ENCODE measurements at regions not wholly inside any gene's neighbourhood (a gene's known extent, or its start where the extent isn't known, plus 50 kb on each side); places are given as distances from the start of the nearest gene placed in this dataset.

DNA sequence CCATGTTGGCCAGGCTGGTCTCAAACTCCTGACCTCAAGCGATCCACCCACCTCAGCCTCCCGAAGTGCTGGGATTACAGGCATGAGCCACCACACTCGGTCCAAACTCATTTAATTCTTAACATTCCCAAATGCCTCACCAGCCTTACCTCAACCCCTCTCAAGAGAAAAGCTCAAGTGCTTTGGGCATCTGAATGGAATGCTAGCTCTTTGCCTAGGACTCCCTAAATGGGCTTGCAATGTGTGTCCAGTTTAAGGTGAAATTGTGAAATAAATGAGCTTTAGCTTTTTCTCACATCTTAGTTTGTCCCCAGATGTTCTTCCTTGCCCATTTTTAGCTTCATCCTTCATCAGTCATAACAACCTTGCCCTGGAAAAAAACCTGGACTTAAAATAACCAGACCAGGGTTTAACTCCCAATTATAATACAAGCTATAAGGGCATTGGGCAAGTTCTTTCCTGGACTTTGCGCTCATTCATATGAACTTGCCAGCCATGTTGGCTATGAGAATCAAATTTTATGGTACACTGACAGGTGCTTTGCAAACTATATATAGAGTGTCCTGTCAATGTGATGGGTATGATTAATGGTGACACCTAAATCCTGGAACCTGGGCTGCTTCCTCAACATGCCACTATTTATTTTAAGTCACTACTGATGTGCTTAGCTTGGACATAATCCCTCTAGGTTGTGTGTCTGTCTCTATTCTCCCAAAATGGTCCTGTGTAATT is 95.1 kb upstream of the SERPINE2 start:
- H2BK15ac ChIP-seq (ENCODE audit: low read length), result no peak overlapping the region
- no peaks in the 10 kb centered on the region for H4K20me1 ChIP-seq (replicated peaks in 1 of 2; ENCODE audit: control insufficient read depth in 1 of 2, insufficient read depth in 2 of 2, low read length in 2 of 2)
- H3K9me3 ChIP-seq (ENCODE audit: insufficient read depth in 2 of 2, low read depth in 1 of 2, low read length in 1 of 2), result no peaks in the 10 kb centered on the region
- no peak overlapping the region for H2BK120ac ChIP-seq (replicated peaks; ENCODE audit: low read depth, low read length)
- H2BK20ac ChIP-seq (ENCODE audit: low read length), result no peak overlapping the region
- H3K9ac ChIP-seq (replicated peaks in 1 of 4; ENCODE audit: extremely low read depth in 1 of 4, low read depth in 3 of 4, low read length in 3 of 4), result no peak overlapping the region
- H3K4me3 ChIP-seq (ENCODE audit: extremely low read depth in 1 of 4, insufficient read depth in 2 of 4, low read depth in 3 of 4, low read length in 4 of 4), result no peak overlapping the region
- POLR2A ChIA-PET (ENCODE audit: partially characterized antibody), result no interaction called here
- no peaks in the 10 kb centered on the region for H3K23me2 ChIP-seq (ENCODE audit: low read depth, low read length)
- H2AK5ac ChIP-seq (ENCODE audit: low read depth, low read length), result no peak overlapping the region
- H4K5ac ChIP-seq (ENCODE audit: insufficient read length, low read depth, low read length), result no peak overlapping the region
- H4K91ac ChIP-seq (replicated peaks; ENCODE audit: insufficient read length, low read length), result no peak overlapping the region
- DNase-seq (ENCODE audit: low read depth in 1 of 2, low spot score in 2 of 2), result no peak
- H3K4me2 ChIP-seq (ENCODE audit: insufficient read depth in 1 of 2, low read depth in 2 of 2, low read length in 2 of 2), result no peak overlapping the region
- H2BK12ac ChIP-seq (ENCODE audit: low read depth, low read length), result no peak overlapping the region
- H3K79me2 ChIP-seq (ENCODE audit: control insufficient read depth in 1 of 2, insufficient read depth in 2 of 2, low read length in 2 of 2), result no peaks in the 10 kb centered on the region
- H3K4ac ChIP-seq (replicated peaks; ENCODE audit: insufficient read length, low read depth, low read length), result no peak overlapping the region
- H3K27ac ChIP-seq (ENCODE audit: low read depth, low read length), result no peak overlapping the region
- H3K56ac ChIP-seq (replicated peaks; ENCODE audit: insufficient read length, low read depth, low read length), result no peak overlapping the region
- WGBS, 2 experiments (ENCODE audit: extremely low coverage in 1 of 2, insufficient coverage in 1 of 2, insufficient read length in 1 of 2, insufficient replicate concordance in 2 of 2, low coverage in 1 of 2, low lambda C conversion rate in 2 of 2, missing lambda C conversion rate in 1 of 2), result 92% methylated on average over 4 of the region's 4 CpGs; no CpG with 5 or more reads in 1 of the 2 experiments
- H2AFZ ChIP-seq (ENCODE audit: low read length), result no peak overlapping the region
- H3K23ac ChIP-seq (ENCODE audit: insufficient read length), result no peak overlapping the region
- H4K8ac ChIP-seq (ENCODE audit: extremely low read depth, insufficient read depth, low read length), result no peak overlapping the region
- H3K4me1 ChIP-seq (replicated peaks in 1 of 4; ENCODE audit: control insufficient read depth in 3 of 4, insufficient read depth in 4 of 4, low read length in 3 of 4), result peaks cover 0 to 5% (median 0%) of the 10 kb centered on the region in 4 experiments; a peak in 1 of 7 replicates
- CTCF ChIA-PET (ENCODE audit: partially characterized antibody), result interaction anchor here (0.6 to 1.6 kb wide), 6 partner anchors 14 to 824 kb away, joined by 3 to 5 read pairs (median 3); no protein-coding TSS in a partner anchor
- no peak for FAIRE-seq
- no peak overlapping the region for H3K18ac ChIP-seq (ENCODE audit: extremely low read depth, low read length)
- no peaks in the 10 kb centered on the region for H3K27me3 ChIP-seq (replicated peaks in 1 of 4; ENCODE audit: control insufficient read depth in 3 of 4, extremely low read depth in 1 of 4, insufficient read depth in 3 of 4, low read length in 3 of 4)
- no peaks in the 10 kb centered on the region for H3K36me3 ChIP-seq (ENCODE audit: control insufficient read depth in 2 of 4, insufficient read depth in 4 of 4, low read length in 3 of 4)
- no peak overlapping the region for H3K14ac ChIP-seq (ENCODE audit: insufficient read length)
- H3K79me1 ChIP-seq (ENCODE audit: low read depth, low read length), result no peaks in the 10 kb centered on the region
- H2BK5ac ChIP-seq (ENCODE audit: low read depth, low read length), result no peak overlapping the region
- TF ChIP-seq GTF2F1 (IDR thresholded peaks at IDR 0.05; ENCODE audit: borderline replicate concordance, low read depth, low read length) (no peak), SIN3A (conservative IDR thresholded peaks at IDR 0.05 in 1 of 2, IDR thresholded peaks at IDR 0.05 in 1 of 2; ENCODE audit: low read depth in 1 of 2, low read length in 2 of 2) (no peak), MAFK (IDR thresholded peaks at IDR 0.05; ENCODE audit: low read depth, low read length) (no peak), KDM4A (IDR thresholded peaks at IDR 0.05; ENCODE audit: low read depth, low read length, severe bottlenecking) (no peak), SP1 (IDR thresholded peaks at IDR 0.05; ENCODE audit: low read depth, low read length) (no peak), JUND (IDR thresholded peaks at IDR 0.05; ENCODE audit: low read length) (no peak), RFX5 (IDR thresholded peaks at IDR 0.05; ENCODE audit: borderline replicate concordance, low read depth, low read length) (no peak), BCL11A (IDR thresholded peaks at IDR 0.05; ENCODE audit: low read depth in 2 of 2, low read length in 2 of 2) (no peak), TBP (IDR thresholded peaks at IDR 0.05; ENCODE audit: low read depth, low read length) (no peak), SP4 (IDR thresholded peaks at IDR 0.05; ENCODE audit: low read length) (no peak), KDM5A (IDR thresholded peaks at IDR 0.05; ENCODE audit: low read length) (no peak)
- TF ChIP-seq, protein P1, sequence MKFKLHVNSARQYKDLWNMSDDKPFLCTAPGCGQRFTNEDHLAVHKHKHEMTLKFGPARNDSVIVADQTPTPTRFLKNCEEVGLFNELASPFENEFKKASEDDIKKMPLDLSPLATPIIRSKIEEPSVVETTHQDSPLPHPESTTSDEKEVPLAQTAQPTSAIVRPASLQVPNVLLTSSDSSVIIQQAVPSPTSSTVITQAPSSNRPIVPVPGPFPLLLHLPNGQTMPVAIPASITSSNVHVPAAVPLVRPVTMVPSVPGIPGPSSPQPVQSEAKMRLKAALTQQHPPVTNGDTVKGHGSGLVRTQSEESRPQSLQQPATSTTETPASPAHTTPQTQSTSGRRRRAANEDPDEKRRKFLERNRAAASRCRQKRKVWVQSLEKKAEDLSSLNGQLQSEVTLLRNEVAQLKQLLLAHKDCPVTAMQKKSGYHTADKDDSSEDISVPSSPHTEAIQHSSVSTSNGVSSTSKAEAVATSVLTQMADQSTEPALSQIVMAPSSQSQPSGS (IDR thresholded peaks at IDR 0.05; ENCODE audit: low read length), result no peak
